WTC11 (cell line): ENCODE measurements at regions not wholly inside any gene's neighbourhood (a gene's known extent, or its start where the extent isn't known, plus 50 kb on each side); places are given as distances from the start of the nearest gene placed in this dataset.
A peak's percentile ranks its signal among the peaks of the same experiment; 100 is the strongest.

Experiments
- ATAC-seq: fragments of 200-7000 bp; cut with Tn5 transposase; 2 replicates; pipeline ENCODE4 v1.10.0; 2021; ENCODE audit warnings: mild to moderate bottlenecking, moderate library complexity
- CTCF ChIA-PET: fragments of 300-600 bp; sonication (Branson Sonifier 250); formaldehyde crosslinking; loops from one replicate; lab custom pipeline; 2021; ENCODE audit warnings: antibody characterized with exemption; lab: Charles Lee
- POLR2A ChIA-PET: fragments of 350-600 bp; sonication (Branson Sonifier 250); formaldehyde crosslinking; loops from one replicate; lab custom pipeline; 2021; ENCODE audit warnings: antibody characterized with exemption; lab: Charles Lee
- DNase-seq: peaks from one replicate; pipeline ENCODE4 v3.0.0; 2021; ENCODE audit warnings: low spot score
- H3K27ac Mint-ChIP-seq: 2 replicates; pipeline ENCODE4 v1.8.0; 2021; ENCODE audit warnings: mixed read lengths
- H3K27me3 Mint-ChIP-seq: 2 replicates; pipeline ENCODE4 v1.8.0; 2021; ENCODE audit warnings: low read depth, mild to moderate bottlenecking, moderate library complexity, mixed read lengths
- H3K36me3 Mint-ChIP-seq: 2 replicates; pipeline ENCODE4 v1.8.0; 2021; ENCODE audit warnings: mixed read lengths
- H3K4me1 Mint-ChIP-seq: 2 replicates; pipeline ENCODE4 v1.8.0; 2022; ENCODE audit warnings: mixed read lengths
- H3K4me3 Mint-ChIP-seq: 2 replicates; pipeline ENCODE4 v1.8.0; 2021; ENCODE audit warnings: mild to moderate bottlenecking, moderate library complexity, mixed read lengths
- H3K9me3 Mint-ChIP-seq: 2 replicates; pipeline ENCODE4 v1.8.0; 2021; ENCODE audit warnings: mixed read lengths
- CREM ChIP-seq: sonication (generic); formaldehyde crosslinking; IDR thresholded peaks from 2 replicates; pipeline ENCODE4 v1.8.1; 2022; ENCODE audit warnings: mild to moderate bottlenecking, missing genetic modification reagents, moderate library complexity
- FOXK1 ChIP-seq: sonication (generic); formaldehyde crosslinking; IDR thresholded peaks from 2 replicates; pipeline ENCODE4 v1.8.0; 2022; ENCODE audit warnings: mild to moderate bottlenecking, moderate library complexity, missing genetic modification reagents
- GRHL2 ChIP-seq: fragments of 250-450 bp; sonication (Bioruptor Pico); IDR thresholded peaks from 2 replicates; pipeline ENCODE4 v1.8.0; 2022; ENCODE audit warnings: mild to moderate bottlenecking, moderate library complexity; ENCODE audit not compliant: insufficient replicate concordance, severe bottlenecking
- HMGA2 ChIP-seq: fragments of 250-450 bp; sonication (Bioruptor Pico); IDR thresholded peaks from 2 replicates; pipeline ENCODE4 v1.4.0; 2021; ENCODE audit warnings: mild to moderate bottlenecking, moderate library complexity
- IRF2 ChIP-seq: sonication (generic); formaldehyde crosslinking; IDR thresholded peaks from 2 replicates; pipeline ENCODE4 v1.8.0; 2022; ENCODE audit warnings: low read depth, missing genetic modification reagents, borderline replicate concordance
- NFE2L1 ChIP-seq: sonication (generic); formaldehyde crosslinking; IDR thresholded peaks from 2 replicates; pipeline ENCODE4 v1.8.1; 2023; ENCODE audit warnings: missing genetic modification reagents
- NR3C1 ChIP-seq: sonication (generic); formaldehyde crosslinking; conservative IDR thresholded peaks from 2 replicates; pipeline ENCODE4 v1.8.1; 2023; ENCODE audit warnings: low read depth, mild to moderate bottlenecking, missing genetic modification reagents
- OVOL2 ChIP-seq: fragments of 250-450 bp; sonication (Bioruptor Pico); IDR thresholded peaks from 2 replicates; pipeline ENCODE4 v1.9.0; 2021; ENCODE audit warnings: mild to moderate bottlenecking, borderline replicate concordance
- ZNF416 ChIP-seq: fragments of 250-450 bp; sonication (Bioruptor Pico); IDR thresholded peaks from 2 replicates; pipeline ENCODE4 v1.9.0; 2021; ENCODE audit warnings: mild to moderate bottlenecking, inconsistent platforms
- TF ChIP-seq, protein P1 (sequence below): sonication (generic); formaldehyde crosslinking; IDR thresholded peaks from 2 replicates; pipeline ENCODE4 v1.8.1; 2023; ENCODE audit warnings: mild to moderate bottlenecking, missing genetic modification reagents
- TF ChIP-seq, protein P2 (sequence below): sonication (generic); formaldehyde crosslinking; IDR thresholded peaks from 2 replicates; pipeline ENCODE4 v1.8.0; 2023; ENCODE audit warnings: missing genetic modification reagents, mild to moderate bottlenecking, borderline replicate concordance
- TF ChIP-seq, protein P3 (sequence below): sonication (generic); formaldehyde crosslinking; IDR thresholded peaks from 2 replicates; pipeline ENCODE4 v1.8.1; 2023; ENCODE audit warnings: mild to moderate bottlenecking, missing genetic modification reagents, moderate library complexity
- TF ChIP-seq, protein P4 (sequence below): sonication (generic); formaldehyde crosslinking; IDR thresholded peaks from 2 replicates; pipeline ENCODE4 v1.8.1; 2022; ENCODE audit warnings: low read depth, missing genetic modification reagents, borderline replicate concordance
- TF ChIP-seq, protein P5 (sequence below): sonication (generic); formaldehyde crosslinking; IDR thresholded peaks from 2 replicates; pipeline ENCODE4 v1.8.1; 2022; ENCODE audit warnings: missing genetic modification reagents, borderline replicate concordance

DNA sequence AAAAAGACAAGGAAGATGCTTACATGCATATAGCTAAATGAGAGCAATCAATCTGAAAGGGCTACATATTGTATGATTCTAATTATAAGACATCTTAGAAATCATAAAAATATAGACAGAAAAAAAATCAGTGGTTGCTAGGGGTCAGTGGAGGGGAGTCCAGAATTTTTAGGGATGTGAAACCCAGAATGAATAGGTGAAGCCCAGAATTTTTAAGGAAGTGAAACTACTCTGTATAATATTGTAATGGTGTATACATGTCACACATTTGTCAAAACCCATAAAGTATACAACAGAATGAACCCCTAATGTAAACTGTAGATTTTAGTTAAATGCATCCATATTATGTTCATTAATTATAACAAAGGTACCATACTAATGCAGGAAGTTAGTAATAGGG lies 713.2 kb downstream of the FLRT2 start (continued):
- TF ChIP-seq, protein P1, sequence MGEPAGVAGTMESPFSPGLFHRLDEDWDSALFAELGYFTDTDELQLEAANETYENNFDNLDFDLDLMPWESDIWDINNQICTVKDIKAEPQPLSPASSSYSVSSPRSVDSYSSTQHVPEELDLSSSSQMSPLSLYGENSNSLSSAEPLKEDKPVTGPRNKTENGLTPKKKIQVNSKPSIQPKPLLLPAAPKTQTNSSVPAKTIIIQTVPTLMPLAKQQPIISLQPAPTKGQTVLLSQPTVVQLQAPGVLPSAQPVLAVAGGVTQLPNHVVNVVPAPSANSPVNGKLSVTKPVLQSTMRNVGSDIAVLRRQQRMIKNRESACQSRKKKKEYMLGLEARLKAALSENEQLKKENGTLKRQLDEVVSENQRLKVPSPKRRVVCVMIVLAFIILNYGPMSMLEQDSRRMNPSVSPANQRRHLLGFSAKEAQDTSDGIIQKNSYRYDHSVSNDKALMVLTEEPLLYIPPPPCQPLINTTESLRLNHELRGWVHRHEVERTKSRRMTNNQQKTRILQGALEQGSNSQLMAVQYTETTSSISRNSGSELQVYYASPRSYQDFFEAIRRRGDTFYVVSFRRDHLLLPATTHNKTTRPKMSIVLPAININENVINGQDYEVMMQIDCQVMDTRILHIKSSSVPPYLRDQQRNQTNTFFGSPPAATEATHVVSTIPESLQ: no peak
- TF ChIP-seq, protein P2, sequence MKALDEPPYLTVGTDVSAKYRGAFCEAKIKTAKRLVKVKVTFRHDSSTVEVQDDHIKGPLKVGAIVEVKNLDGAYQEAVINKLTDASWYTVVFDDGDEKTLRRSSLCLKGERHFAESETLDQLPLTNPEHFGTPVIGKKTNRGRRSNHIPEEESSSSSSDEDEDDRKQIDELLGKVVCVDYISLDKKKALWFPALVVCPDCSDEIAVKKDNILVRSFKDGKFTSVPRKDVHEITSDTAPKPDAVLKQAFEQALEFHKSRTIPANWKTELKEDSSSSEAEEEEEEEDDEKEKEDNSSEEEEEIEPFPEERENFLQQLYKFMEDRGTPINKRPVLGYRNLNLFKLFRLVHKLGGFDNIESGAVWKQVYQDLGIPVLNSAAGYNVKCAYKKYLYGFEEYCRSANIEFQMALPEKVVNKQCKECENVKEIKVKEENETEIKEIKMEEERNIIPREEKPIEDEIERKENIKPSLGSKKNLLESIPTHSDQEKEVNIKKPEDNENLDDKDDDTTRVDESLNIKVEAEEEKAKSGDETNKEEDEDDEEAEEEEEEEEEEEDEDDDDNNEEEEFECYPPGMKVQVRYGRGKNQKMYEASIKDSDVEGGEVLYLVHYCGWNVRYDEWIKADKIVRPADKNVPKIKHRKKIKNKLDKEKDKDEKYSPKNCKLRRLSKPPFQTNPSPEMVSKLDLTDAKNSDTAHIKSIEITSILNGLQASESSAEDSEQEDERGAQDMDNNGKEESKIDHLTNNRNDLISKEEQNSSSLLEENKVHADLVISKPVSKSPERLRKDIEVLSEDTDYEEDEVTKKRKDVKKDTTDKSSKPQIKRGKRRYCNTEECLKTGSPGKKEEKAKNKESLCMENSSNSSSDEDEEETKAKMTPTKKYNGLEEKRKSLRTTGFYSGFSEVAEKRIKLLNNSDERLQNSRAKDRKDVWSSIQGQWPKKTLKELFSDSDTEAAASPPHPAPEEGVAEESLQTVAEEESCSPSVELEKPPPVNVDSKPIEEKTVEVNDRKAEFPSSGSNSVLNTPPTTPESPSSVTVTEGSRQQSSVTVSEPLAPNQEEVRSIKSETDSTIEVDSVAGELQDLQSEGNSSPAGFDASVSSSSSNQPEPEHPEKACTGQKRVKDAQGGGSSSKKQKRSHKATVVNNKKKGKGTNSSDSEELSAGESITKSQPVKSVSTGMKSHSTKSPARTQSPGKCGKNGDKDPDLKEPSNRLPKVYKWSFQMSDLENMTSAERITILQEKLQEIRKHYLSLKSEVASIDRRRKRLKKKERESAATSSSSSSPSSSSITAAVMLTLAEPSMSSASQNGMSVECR (CRISPR knock-in tag): no peak
- TF ChIP-seq FOXK1 (CRISPR knock-in tag): no peak
- TF ChIP-seq, all 79 proteins: peak for 0

DNA sequence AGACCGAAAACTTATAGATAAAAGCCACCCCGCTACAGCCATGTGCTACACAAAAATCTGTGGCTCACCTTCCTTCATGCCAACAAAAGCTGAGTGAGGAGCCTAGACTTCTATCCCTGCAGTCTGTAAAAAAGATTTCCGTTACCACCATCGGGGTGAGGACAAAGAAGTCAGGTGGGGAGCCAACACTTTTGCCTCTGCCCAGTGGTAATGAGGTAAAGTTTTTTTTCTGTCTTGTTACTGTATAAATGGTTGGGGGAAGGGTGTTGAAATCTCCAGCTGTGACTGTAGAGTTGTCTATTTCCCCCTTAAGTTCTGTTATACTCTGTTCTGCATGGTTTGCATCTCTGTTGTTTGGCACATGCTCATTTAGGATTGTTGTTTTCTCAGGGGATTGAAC lies 707.8 kb downstream of the FLRT2 start:
- ATAC-seq (peak; percentile 94), DNase-seq (no peak)
- H3K27me3 Mint-ChIP-seq: no peaks in the 10 kb centered on the region
- no peak for TF ChIP-seq CREM (CRISPR knock-in tag)
- peaks cover 17% of the 10 kb centered on the region for H3K4me1 Mint-ChIP-seq
- peaks cover 7% of the 10 kb centered on the region; the same call in 1 of the 2 replicates for H3K36me3 Mint-ChIP-seq
- H3K9me3 Mint-ChIP-seq: peaks cover 11% of the 10 kb centered on the region
- POLR2A ChIA-PET: interaction anchor here (0.7 kb wide), 1 partner anchor 676 kb away, joined by 4 read pairs; no protein-coding TSS in a partner anchor
- peak overlapping the region; percentile 78; the same call in 1 of the 2 replicates for H3K27ac Mint-ChIP-seq
- H3K4me3 Mint-ChIP-seq: no peak overlapping the region
- CTCF ChIA-PET: no interaction called here

DNA sequence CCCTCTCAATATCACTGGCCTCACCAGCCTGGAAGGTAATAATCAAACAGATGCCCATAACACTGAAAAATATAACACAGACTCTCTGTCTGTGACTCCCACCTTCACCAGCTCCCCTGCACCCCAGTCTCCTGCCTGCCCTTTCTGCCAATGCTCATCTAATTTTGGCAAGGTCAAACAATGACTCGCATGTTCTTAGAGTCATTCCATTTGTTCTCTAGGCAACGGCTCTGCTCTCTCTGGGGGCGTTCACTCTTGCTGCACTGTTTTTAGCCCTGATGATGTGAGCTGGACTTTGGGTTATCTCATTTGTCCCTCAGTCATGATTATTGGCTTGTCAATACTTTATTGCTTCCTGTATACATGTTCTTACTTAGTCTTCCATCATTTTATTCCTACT lies 691.8 kb downstream of the FLRT2 start:
- Mint-ChIP-seq H3K4me1 (peaks cover 17% of the 10 kb centered on the region), H3K4me3 (no peak overlapping the region), H3K27ac (no peak overlapping the region), H3K36me3 (no peaks in the 10 kb centered on the region), H3K9me3 (0 out of 2 replicates have a peak, but pooled peaks cover 3% of the 10 kb centered on the region), H3K27me3 (no peaks in the 10 kb centered on the region)
- CTCF ChIA-PET: no interaction called here
- POLR2A ChIA-PET: no interaction called here
- DNase-seq (no peak), ATAC-seq (peak; percentile 41)
- TF ChIP-seq OVOL2 (no peak), GRHL2 (CRISPR knock-in tag) (no peak), ZNF416 (CRISPR knock-in tag) (no peak), IRF2 (no peak), NR3C1 (CRISPR knock-in tag) (no peak), HMGA2 (no peak)
- TF ChIP-seq, protein P3, sequence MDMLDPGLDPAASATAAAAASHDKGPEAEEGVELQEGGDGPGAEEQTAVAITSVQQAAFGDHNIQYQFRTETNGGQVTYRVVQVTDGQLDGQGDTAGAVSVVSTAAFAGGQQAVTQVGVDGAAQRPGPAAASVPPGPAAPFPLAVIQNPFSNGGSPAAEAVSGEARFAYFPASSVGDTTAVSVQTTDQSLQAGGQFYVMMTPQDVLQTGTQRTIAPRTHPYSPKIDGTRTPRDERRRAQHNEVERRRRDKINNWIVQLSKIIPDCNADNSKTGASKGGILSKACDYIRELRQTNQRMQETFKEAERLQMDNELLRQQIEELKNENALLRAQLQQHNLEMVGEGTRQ (CRISPR knock-in tag): no peak
- TF ChIP-seq, protein P4, sequence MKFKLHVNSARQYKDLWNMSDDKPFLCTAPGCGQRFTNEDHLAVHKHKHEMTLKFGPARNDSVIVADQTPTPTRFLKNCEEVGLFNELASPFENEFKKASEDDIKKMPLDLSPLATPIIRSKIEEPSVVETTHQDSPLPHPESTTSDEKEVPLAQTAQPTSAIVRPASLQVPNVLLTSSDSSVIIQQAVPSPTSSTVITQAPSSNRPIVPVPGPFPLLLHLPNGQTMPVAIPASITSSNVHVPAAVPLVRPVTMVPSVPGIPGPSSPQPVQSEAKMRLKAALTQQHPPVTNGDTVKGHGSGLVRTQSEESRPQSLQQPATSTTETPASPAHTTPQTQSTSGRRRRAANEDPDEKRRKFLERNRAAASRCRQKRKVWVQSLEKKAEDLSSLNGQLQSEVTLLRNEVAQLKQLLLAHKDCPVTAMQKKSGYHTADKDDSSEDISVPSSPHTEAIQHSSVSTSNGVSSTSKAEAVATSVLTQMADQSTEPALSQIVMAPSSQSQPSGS (CRISPR knock-in tag): no peak

DNA sequence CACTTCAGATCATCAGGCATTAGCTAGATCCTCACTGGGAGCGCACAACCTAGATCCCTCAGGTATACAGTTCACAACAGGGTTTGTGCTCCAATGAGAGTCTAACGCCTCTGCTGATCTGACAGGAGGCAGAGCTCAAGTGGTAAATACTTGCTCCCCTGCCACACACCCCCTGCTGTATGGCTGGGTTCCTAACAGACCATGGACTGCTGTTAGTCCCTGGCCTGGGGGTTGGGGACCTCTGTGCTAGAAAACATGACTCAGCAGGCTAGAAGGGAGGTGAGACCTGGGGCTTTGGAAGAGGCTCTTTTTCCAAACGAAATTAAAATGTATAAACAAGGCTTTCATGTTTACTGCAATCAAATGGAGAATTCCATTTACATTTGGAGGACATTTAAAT lies 691.1 kb downstream of the FLRT2 start:
- DNase-seq: peak; percentile 70
- Mint-ChIP-seq H3K27ac (no peak overlapping the region), H3K4me1 (peaks cover 17% of the 10 kb centered on the region), H3K36me3 (no peaks in the 10 kb centered on the region), H3K27me3 (no peaks in the 10 kb centered on the region), H3K9me3 (0 out of 2 replicates have a peak, but pooled peaks cover 3% of the 10 kb centered on the region), H3K4me3 (no peak overlapping the region)
- ChIA-PET CTCF (no interaction called here), POLR2A (no interaction called here)
- TF ChIP-seq, protein P5, sequence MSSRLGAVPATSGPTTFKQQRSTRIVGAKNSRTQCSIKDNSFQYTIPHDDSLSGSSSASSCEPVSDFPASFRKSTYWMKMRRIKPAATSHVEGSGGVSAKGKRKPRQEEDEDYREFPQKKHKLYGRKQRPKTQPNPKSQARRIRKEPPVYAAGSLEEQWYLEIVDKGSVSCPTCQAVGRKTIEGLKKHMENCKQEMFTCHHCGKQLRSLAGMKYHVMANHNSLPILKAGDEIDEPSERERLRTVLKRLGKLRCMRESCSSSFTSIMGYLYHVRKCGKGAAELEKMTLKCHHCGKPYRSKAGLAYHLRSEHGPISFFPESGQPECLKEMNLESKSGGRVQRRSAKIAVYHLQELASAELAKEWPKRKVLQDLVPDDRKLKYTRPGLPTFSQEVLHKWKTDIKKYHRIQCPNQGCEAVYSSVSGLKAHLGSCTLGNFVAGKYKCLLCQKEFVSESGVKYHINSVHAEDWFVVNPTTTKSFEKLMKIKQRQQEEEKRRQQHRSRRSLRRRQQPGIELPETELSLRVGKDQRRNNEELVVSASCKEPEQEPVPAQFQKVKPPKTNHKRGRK (CRISPR knock-in tag): no peak
- TF ChIP-seq NFE2L1 (CRISPR knock-in tag): peak; percentile 28; the same call in 1 of the 2 replicates
- ATAC-seq: peak; percentile 98
